ENCODE measurements at regions not wholly inside any gene's neighbourhood (a gene's known extent, or its start where the extent isn't known, plus 50 kb on each side); places are given as distances from the start of the nearest gene placed in this dataset.

DNA sequence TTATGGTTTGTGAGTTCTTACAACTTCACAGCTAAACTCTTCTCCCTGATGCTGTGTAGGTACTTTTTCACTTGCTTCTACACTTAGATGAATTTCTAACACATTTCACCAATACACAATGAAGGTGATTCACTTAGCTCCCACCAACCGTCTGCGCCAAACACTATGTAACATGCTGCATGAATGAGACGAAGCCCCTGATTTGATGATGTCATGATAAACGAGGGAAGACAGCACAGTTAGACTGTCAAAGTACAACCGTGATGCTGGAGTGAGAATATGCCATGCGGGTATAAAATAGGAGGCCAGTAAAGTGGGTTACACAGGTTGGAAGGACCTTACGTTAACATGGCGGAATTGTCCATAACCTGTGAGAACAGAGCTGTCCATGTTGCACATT, 100.8 kb downstream of the KCNA4 start:
- TF ChIP-seq, protein P1, sequence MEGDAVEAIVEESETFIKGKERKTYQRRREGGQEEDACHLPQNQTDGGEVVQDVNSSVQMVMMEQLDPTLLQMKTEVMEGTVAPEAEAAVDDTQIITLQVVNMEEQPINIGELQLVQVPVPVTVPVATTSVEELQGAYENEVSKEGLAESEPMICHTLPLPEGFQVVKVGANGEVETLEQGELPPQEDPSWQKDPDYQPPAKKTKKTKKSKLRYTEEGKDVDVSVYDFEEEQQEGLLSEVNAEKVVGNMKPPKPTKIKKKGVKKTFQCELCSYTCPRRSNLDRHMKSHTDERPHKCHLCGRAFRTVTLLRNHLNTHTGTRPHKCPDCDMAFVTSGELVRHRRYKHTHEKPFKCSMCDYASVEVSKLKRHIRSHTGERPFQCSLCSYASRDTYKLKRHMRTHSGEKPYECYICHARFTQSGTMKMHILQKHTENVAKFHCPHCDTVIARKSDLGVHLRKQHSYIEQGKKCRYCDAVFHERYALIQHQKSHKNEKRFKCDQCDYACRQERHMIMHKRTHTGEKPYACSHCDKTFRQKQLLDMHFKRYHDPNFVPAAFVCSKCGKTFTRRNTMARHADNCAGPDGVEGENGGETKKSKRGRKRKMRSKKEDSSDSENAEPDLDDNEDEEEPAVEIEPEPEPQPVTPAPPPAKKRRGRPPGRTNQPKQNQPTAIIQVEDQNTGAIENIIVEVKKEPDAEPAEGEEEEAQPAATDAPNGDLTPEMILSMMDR (IDR thresholded peaks at IDR 0.05; ENCODE audit: insufficient read depth, low read depth, low read length): no peak
- no peak for TF ChIP-seq EZH2 (IDR thresholded peaks at IDR 0.05; ENCODE audit: insufficient read depth, low read length)
